ENCODE measurements at regions not wholly inside any gene's neighbourhood (a gene's known extent, or its start where the extent isn't known, plus 50 kb on each side); places are given as distances from the start of the nearest gene placed in this dataset.

DNA sequence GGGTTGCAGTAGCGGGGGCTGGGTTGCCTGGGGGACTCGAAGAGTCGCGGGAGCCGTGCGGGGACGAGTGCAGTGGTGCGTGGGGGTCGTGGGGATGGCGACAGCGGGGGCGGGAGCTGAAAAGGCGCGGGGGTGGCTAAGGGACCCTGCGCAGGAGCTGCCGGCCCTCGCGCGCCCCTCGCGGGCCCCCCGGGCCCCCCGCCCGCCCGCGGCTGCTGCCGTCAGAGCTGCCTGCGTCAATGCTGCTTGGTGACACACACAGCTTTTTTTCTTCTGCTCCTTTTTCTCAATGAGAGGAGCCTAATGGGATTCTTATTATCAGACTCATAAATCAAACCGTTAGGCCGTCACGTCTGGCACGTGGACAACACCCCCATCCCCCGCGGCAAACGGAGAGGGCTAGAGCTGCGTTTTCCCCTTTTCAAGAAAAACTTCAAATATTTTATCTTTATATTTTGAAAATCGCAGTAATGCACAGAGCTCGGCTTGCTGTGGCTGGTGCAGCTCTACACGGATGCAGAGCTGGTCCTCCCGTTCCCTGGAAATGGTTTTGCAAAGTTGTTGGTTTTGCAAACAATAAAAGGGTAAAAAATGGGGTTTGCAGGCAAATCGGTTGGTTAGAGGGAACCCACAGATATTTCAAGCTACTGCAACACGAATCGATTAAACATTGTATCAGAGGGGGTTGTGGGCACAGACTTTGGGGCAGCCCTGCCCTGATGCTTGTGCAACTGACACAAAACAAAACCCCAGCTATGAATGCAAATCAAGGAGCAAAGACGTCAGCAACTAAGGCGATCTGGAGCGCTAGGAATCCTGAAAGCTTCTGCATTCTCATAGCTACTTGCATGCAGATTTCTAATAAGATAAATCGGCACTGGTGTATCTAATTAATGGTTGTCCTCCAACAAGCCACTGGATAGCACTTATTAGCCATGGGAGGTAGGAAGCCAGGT is 161.4 kb downstream of the TBXT start:
- peak overlapping the region; percentile 85 for H3K27ac ChIP-seq (ENCODE audit: low read depth, low read length)
- H3K9ac ChIP-seq (ENCODE audit: low read length): no peak overlapping the region
- H3K27me3 ChIP-seq (ENCODE audit: control insufficient read depth, insufficient read depth, low read length): peaks cover 6% of the 10 kb centered on the region
- peaks cover 17% of the 10 kb centered on the region for H3K4me1 ChIP-seq (ENCODE audit: control insufficient read depth, insufficient read depth, low read length)
- no peaks in the 10 kb centered on the region for H3K36me3 ChIP-seq (ENCODE audit: control insufficient read depth, insufficient read depth, low read length)
- H3K4me3 ChIP-seq (ENCODE audit: low read length): peak overlapping the region; percentile 68

DNA sequence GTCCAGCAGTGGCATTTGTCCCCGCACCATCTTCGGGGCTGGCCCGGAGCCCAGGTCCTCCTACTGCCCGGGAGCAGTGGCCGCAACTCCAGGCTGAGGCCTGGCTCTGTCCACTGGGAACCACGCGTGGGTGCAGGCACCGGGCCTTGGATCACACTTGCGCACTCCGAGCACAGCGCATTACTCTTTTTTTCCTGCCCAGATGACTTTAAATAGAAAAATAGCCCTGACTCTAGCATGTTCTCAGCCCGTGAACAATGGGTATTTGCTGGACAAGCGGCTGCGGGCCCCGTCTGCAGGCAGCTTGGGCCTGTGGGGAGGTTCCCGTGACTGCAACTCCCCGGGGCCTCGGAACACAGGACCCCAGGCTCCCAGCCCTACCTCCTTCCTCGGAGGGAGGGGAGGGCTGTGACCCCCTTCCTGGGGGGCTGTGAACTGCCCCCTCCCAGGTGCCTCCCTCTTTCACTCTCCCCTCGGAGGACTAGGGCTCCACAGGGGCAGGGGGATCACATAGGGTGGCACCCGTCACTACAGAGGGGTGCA is 162.2 kb downstream of the TBXT start:
- Histone ChIP-seq H3K4me1 (ENCODE audit: control insufficient read depth, insufficient read depth, low read length) (peaks cover 17% of the 10 kb centered on the region), H3K4me3 (ENCODE audit: low read length) (peak overlapping the region; percentile 51), H3K9ac (ENCODE audit: low read length) (no peak overlapping the region), H3K36me3 (ENCODE audit: control insufficient read depth, insufficient read depth, low read length) (no peaks in the 10 kb centered on the region), H3K27ac (ENCODE audit: low read depth, low read length) (peak overlapping the region; percentile 85), H3K27me3 (ENCODE audit: control insufficient read depth, insufficient read depth, low read length) (peaks cover 6% of the 10 kb centered on the region)

DNA sequence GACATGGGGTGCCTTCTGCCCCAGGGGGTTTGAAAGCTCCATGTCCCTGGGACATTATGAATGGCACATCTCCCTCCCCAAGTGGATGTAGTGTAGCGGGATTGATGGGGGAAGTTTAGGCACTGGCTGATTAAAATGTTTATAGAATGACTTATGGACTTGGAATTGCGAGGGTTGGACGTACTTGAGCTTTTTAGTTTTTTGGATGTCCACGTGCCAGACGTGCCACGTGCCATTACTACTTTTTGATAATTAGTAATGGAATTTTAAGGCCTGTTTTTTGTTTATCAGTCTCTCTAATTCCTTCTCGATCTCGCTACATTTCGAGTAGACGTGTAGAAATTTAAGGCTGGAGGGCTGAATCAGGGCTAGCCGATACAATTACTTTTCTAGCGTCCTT is 162.8 kb downstream of the TBXT start:
- H3K27me3 ChIP-seq (ENCODE audit: control insufficient read depth, insufficient read depth, low read length): peaks cover 6% of the 10 kb centered on the region
- H3K27ac ChIP-seq (ENCODE audit: low read depth, low read length): peak overlapping the region; percentile 85
- no peaks in the 10 kb centered on the region for H3K36me3 ChIP-seq (ENCODE audit: control insufficient read depth, insufficient read depth, low read length)
- no peak overlapping the region for H3K9ac ChIP-seq (ENCODE audit: low read length)
- no peak overlapping the region for H3K4me3 ChIP-seq (ENCODE audit: low read length)
- H3K4me1 ChIP-seq (ENCODE audit: control insufficient read depth, insufficient read depth, low read length): peaks cover 17% of the 10 kb centered on the region

DNA sequence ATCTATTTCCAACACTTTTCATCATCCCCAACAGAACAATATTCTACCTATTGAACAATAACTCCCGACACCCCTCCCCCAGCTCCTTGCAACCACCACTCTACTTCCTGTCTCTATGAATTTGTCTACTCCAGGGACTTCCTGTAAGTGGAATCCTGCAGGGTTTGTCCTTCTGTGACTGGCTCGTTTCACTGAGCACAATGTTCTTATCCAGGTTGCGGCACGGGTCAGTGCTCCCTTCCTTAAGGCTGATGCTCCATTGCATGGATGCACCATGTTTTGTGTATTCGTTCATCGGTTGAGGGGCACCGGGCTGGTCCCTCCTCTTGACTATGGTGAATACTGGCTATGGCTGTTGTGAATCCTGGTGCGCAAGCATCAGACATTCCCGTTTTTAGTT is 163.2 kb downstream of the TBXT start:
- H3K4me1 ChIP-seq (ENCODE audit: control insufficient read depth, insufficient read depth, low read length): peaks cover 17% of the 10 kb centered on the region
- peaks cover 6% of the 10 kb centered on the region for H3K27me3 ChIP-seq (ENCODE audit: control insufficient read depth, insufficient read depth, low read length)
- no peak overlapping the region for H3K4me3 ChIP-seq (ENCODE audit: low read length)
- H3K27ac ChIP-seq (ENCODE audit: low read depth, low read length): no peak overlapping the region
- H3K36me3 ChIP-seq (ENCODE audit: control insufficient read depth, insufficient read depth, low read length): no peaks in the 10 kb centered on the region
- no peak overlapping the region for H3K9ac ChIP-seq (ENCODE audit: low read length)

DNA sequence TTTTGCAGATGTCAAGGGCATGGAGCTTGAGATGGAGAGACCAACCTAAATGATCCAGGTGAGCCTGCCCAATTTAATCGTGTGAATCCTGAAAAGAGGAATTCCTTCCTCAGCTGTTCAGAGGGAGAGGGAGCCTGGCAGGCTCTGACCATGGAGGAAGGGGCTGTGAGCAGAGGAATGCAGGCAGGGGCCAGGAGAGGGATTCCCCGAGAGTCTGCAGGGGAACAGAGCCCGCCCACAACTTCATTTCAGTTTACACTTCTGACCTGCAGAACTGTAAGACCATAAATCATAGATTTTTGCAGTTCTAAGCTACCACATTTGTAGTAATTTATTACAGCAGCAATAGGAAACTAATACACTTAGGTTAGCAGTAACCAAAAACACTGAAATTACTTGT is 164.1 kb downstream of the TBXT start:
- peaks cover 15% of the 10 kb centered on the region for H3K4me1 ChIP-seq (ENCODE audit: control insufficient read depth, insufficient read depth, low read length)
- no peak overlapping the region for H3K9ac ChIP-seq (ENCODE audit: low read length)
- peaks cover 2% of the 10 kb centered on the region for H3K27me3 ChIP-seq (ENCODE audit: control insufficient read depth, insufficient read depth, low read length)
- H3K36me3 ChIP-seq (ENCODE audit: control insufficient read depth, insufficient read depth, low read length): no peaks in the 10 kb centered on the region
- no peak overlapping the region for H3K27ac ChIP-seq (ENCODE audit: low read depth, low read length)
- no peak overlapping the region for H3K4me3 ChIP-seq (ENCODE audit: low read length)

DNA sequence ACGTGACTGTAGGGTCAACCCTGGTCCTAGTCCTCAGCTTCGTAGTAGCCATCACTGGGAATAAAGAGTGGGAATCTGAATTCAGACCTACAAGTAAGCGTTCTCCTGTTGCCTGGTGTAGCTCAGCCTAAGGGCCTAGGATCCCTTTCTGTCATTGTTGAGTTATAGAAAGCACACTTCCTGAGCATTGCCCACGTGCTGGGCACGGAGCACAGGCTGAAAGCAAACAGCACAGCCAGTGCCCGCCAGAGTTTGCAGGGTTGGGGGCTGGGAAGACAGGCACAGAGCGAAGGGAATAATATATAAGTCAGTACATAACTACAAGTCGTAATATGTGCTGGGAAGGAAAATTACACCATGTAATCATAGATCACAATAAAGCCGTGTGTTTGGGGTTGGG is 166.3 kb downstream of the TBXT start:
- Histone ChIP-seq H3K9ac (ENCODE audit: low read length) (no peak overlapping the region), H3K27ac (ENCODE audit: low read depth, low read length) (no peak overlapping the region), H3K4me1 (ENCODE audit: control insufficient read depth, insufficient read depth, low read length) (peaks cover 2% of the 10 kb centered on the region), H3K4me3 (ENCODE audit: low read length) (no peak overlapping the region), H3K27me3 (ENCODE audit: control insufficient read depth, insufficient read depth, low read length) (no peaks in the 10 kb centered on the region), H3K36me3 (ENCODE audit: control insufficient read depth, insufficient read depth, low read length) (no peaks in the 10 kb centered on the region)

DNA sequence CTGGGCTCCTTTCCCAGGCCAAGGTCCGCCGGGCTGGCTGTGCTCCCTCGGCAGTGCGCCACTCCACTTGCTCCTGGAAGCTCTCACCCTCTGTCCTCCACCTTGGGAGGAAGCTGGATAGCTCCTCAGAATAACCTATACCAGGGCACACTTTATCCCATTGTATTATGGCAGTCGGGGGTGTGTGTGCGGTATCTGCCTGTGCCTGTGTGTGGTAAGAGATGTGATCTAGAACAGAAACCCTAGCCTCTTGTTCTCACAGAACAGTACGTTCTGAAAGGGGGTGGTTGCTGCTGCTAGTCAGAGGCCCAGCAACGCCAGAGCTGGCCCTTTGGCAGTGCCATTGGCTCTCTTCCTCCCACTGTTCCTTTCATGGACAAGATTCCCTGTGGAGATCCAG is 168.4 kb downstream of the TBXT start:
- no peak overlapping the region for H3K27ac ChIP-seq (ENCODE audit: low read depth, low read length)
- H3K4me3 ChIP-seq (ENCODE audit: low read length): no peak overlapping the region
- no peaks in the 10 kb centered on the region for H3K36me3 ChIP-seq (ENCODE audit: control insufficient read depth, insufficient read depth, low read length)
- H3K9ac ChIP-seq (ENCODE audit: low read length): no peak overlapping the region
- H3K4me1 ChIP-seq (ENCODE audit: control insufficient read depth, insufficient read depth, low read length): no peaks in the 10 kb centered on the region
- H3K27me3 ChIP-seq (ENCODE audit: control insufficient read depth, insufficient read depth, low read length): no peaks in the 10 kb centered on the region

DNA sequence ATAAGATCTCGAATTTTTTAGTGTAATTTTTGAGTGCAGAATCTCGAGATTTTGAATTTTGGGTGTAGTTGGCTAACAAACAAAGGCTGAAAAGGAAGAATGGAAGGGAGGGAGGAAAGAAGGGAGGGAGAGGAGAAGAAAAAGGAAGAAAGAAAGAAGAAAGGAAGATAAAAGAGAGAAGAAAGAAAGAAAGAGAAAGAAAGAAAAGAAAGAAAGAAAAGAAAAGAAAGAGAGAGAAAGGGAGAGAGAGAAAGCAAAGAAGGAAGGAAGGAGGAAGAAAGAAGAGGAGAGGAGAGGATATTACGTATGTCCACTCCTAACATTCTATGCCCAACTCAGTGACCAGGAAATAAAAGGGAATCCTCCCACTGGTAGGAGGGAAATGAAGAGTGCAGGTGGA is 169.6 kb downstream of the TBXT start:
- H3K4me1 ChIP-seq (ENCODE audit: control insufficient read depth, insufficient read depth, low read length): no peaks in the 10 kb centered on the region
- H3K9ac ChIP-seq (ENCODE audit: low read length): no peak overlapping the region
- H3K4me3 ChIP-seq (ENCODE audit: low read length): no peak overlapping the region
- H3K27ac ChIP-seq (ENCODE audit: low read depth, low read length): no peak overlapping the region
- H3K36me3 ChIP-seq (ENCODE audit: control insufficient read depth, insufficient read depth, low read length): no peaks in the 10 kb centered on the region
- no peaks in the 10 kb centered on the region for H3K27me3 ChIP-seq (ENCODE audit: control insufficient read depth, insufficient read depth, low read length)

DNA sequence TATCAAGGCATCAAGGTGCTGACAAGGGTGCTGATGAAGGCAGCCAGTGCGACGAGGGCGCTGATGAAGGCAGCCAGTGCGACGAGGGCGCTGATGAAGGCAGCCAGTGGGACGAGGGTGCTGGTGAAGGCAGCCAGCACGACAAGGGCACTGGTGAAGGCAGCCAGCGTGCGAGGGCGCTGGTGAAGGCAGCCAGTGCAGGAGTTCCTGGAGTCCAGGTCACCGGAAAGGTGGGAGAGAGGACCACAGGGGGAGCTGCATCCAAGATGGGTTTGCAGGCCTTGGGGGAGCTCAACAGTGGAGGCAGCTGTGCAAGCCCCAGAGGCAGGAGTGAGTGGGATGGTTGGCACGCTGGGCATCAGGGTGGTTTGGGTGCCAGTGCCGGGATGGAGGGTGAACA is 176.3 kb downstream of the TBXT start:
- H3K27me3 ChIP-seq (ENCODE audit: control insufficient read depth, insufficient read depth, low read length): no peaks in the 10 kb centered on the region
- H3K9ac ChIP-seq (ENCODE audit: low read length): no peak overlapping the region
- no peak overlapping the region for H3K27ac ChIP-seq (ENCODE audit: low read depth, low read length)
- peaks cover 4% of the 10 kb centered on the region for H3K4me1 ChIP-seq (ENCODE audit: control insufficient read depth, insufficient read depth, low read length)
- H3K4me3 ChIP-seq (ENCODE audit: low read length): no peak overlapping the region
- H3K36me3 ChIP-seq (ENCODE audit: control insufficient read depth, insufficient read depth, low read length): no peaks in the 10 kb centered on the region

DNA sequence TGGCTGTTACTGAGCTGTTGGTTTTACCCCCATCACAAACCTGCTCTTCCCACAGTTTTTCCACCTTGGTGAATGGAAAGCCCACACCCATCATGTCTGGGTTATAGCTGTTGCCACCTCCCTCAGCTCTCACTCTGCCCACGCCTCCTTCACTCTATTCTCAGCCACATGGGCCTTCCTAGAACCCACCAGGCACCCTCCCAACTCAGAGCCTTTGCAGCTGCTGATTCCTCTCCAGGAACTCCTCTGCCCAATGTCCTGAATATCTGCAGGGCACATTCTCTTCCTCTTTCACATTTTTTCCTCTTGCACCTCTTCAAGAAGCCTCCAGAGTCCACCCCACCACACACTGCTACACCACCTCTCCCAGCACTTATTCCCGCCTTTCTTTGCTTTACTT is 177.4 kb downstream of the TBXT start:
- no peaks in the 10 kb centered on the region for H3K36me3 ChIP-seq (ENCODE audit: control insufficient read depth, insufficient read depth, low read length)
- H3K4me1 ChIP-seq (ENCODE audit: control insufficient read depth, insufficient read depth, low read length): peaks cover 4% of the 10 kb centered on the region
- no peaks in the 10 kb centered on the region for H3K27me3 ChIP-seq (ENCODE audit: control insufficient read depth, insufficient read depth, low read length)
- no peak overlapping the region for H3K9ac ChIP-seq (ENCODE audit: low read length)
- no peak overlapping the region for H3K27ac ChIP-seq (ENCODE audit: low read depth, low read length)
- no peak overlapping the region for H3K4me3 ChIP-seq (ENCODE audit: low read length)

DNA sequence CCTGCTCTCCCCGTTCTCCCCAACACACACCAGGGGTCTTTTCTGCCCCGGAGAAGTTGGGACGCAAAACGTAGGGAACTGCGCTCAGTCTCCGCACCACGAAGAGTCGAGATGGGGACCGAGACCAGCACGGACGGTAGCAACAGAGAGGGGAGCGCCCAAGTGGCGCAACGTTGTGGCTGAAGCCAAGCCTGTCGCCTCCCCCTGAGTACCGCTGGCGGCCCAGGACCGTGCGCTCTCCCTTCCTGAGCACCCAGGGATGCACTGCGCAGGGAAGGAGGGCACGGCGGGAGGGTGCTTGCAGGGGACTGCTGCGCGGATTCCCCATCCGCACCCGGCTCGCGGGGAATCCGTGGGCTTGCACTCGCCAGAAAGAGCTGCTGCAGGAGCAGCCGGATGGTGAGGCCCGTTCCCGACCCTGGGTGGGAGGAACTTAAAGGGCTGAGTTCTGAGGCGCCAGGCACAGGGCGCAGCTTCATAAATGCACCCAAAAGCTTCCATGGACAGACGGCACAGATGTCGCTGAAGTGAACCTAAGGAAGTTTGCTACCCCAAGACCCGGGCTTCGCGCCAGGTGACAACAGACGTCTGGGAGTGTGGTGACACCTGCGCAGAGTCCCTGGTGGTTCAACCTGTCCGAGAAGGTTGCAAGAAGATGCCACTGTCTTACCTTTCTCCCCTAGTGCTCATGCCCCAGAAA is 178.7 kb downstream of the TBXT start:
- peak overlapping the region; percentile 53 for H3K4me3 ChIP-seq (ENCODE audit: low read length)
- no peaks in the 10 kb centered on the region for H3K27me3 ChIP-seq (ENCODE audit: control insufficient read depth, insufficient read depth, low read length)
- no peaks in the 10 kb centered on the region for H3K36me3 ChIP-seq (ENCODE audit: control insufficient read depth, insufficient read depth, low read length)
- H3K27ac ChIP-seq (ENCODE audit: low read depth, low read length): peak overlapping the region; percentile 33
- no peak overlapping the region for H3K9ac ChIP-seq (ENCODE audit: low read length)
- H3K4me1 ChIP-seq (ENCODE audit: control insufficient read depth, insufficient read depth, low read length): peaks cover 4% of the 10 kb centered on the region

DNA sequence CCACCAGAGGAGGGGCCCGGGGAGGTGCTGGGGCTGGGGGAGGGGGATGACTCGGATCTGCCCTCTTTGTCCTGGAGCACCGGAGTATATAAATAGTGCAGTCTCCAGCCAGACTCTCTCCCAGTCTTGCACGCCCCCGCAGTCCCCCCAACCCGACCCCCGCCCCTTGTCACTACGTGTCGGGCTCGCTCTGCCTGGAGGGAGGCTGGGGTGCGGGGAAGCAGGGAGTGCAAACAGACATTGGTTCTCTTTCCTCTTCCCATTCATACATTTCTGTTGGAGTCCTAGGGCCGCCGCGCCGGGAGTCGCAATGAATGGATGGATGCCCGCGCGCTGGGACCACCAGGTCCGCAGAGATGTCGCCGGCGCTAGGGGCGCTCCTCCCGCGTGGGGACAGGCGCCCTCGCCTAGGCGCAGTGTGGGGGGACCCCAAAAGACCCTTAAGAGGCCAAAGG is 179.3 kb downstream of the TBXT start:
- Histone ChIP-seq H3K9ac (ENCODE audit: low read length) (no peak overlapping the region), H3K36me3 (ENCODE audit: control insufficient read depth, insufficient read depth, low read length) (no peaks in the 10 kb centered on the region), H3K4me3 (ENCODE audit: low read length) (peak overlapping the region; percentile 53), H3K27me3 (ENCODE audit: control insufficient read depth, insufficient read depth, low read length) (no peaks in the 10 kb centered on the region), H3K27ac (ENCODE audit: low read depth, low read length) (peak overlapping the region; percentile 33), H3K4me1 (ENCODE audit: control insufficient read depth, insufficient read depth, low read length) (peaks cover 4% of the 10 kb centered on the region)
